DND-41 (cell line): ENCODE measurements at regions not wholly inside any gene's neighbourhood (a gene's known extent, or its start where the extent isn't known, plus 50 kb on each side); places are given as distances from the start of the nearest gene placed in this dataset.

ENCODE experiments used
- CTCF ChIP-seq: IDR thresholded peaks from 2 replicates; pipeline ENCODE4 v1.5.1; 2012; ENCODE audit warnings: borderline replicate concordance, low read length, moderate library complexity, mild to moderate bottlenecking; ENCODE audit not compliant: poor library complexity, severe bottlenecking; ENCODE audit errors: extremely low read depth
- EZH2 ChIP-seq: IDR thresholded peaks from 3 replicates; pipeline ENCODE4 v1.6.1; 2012; ENCODE audit warnings: borderline replicate concordance, low read depth, mild to moderate bottlenecking, moderate library complexity, low read length, inconsistent platforms; ENCODE audit not compliant: severe bottlenecking

GRCh38 chr12:88960213-88960878 is 380.1 kb upstream of the KITLG start:
- TF ChIP-seq CTCF (no peak), EZH2 (no peak)
